ENCODE measurements at regions not wholly inside any gene's neighbourhood (a gene's known extent, or its start where the extent isn't known, plus 50 kb on each side); places are given as distances from the start of the nearest gene placed in this dataset.
"Not testable (repeated sequence)": the region's sequence is repeated elsewhere in the genome, so short reads cannot be mapped to it uniquely, and the experiment has no call there.

DNA sequence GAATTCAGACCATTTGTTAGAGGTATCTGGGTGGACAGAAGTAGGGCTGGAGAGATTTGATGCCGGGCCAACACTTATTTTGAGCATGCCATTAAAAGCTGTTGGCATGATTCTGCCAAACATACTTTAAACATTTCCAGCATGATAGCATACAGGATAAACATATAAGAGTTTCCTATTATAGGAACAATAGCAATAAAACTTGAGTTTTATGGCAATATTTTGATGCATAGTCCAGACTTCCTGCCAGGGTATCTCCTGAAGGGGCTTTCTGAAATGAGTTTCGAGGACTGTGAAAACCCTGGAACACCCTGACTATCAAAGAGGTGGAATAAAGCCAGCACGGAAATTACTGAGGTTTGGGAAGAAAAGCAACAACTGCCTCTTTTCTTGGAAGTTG, 1398.0 kb upstream of the NXPH2 start:
- no peak for DNase-seq

DNA sequence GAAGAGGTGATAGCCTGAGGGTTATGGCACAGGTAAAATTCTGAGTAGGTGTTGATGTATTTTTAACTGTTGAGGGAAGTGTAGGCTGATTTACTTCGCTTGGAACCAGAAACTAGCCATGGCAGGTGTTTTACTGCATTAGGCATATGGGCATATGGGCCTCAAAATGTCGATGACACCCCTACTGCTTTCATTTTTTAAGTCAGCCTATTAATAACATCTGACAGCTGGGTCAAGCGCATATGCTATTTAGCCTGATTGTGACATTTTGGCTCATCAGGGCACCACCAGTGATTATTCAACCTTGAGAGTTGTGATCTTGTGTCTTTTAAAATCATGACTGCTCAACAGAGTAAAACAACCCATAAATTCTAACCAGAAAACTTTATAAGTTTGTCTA, 1396.9 kb upstream of the NXPH2 start:
- no peak for DNase-seq

DNA sequence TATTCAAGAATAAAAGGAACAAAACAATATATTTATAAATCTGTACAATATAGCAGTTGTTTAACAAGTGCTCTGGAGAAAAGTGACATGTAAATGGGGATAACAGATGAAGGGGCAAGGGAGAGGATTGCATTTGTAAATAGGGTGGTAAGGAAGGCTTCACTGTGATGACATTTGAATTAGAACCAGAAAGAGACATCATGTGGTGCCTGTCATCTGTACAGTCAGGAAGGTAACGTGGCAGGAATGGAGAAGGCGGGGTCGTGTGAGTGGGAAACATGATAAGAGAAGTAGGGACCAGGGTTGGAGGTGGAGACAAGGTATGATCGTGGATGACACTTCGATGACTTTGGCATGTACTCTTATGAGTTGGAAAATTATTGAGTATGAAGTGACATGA, 1393.6 kb upstream of the NXPH2 start:
- no peak for DNase-seq

DNA sequence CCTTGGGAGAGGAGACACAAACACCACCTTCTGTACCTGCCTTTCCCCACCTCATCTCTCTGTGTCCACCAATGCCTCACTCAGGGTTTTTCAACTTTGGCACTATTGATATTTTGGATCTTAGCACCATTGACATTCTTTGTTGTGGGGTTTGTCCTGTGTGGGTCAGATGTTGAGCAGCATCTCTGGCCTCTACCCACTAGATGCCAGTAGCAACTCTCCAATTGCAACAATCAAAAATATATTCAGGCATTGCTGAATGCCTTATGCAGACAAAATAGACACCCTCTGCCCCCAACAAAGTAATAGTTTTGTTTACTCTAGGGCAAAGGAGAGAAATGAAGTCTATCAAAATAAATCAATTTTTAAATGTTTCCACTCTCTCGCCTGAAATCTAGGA, 1384.3 kb upstream of the NXPH2 start:
- no peak for DNase-seq

DNA sequence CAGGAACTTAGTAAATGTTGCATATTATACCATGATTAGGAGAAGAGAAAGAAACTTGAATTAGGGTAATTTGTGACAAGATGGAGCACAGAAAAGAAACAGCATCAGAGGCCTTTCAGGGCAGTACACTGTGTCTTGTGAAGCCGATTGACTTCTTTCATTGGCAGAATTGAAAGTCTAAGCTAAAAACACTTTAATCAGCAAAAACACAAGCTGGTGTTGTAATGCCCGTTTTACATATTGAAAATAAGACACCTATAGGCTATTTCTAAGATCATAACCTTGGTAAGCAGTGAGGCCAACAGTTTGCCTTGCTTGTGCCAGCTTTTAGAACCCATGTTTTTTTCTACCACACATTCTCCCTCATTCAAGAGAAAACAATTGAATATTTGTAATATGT, 1378.1 kb upstream of the NXPH2 start:
- no peak for DNase-seq

DNA sequence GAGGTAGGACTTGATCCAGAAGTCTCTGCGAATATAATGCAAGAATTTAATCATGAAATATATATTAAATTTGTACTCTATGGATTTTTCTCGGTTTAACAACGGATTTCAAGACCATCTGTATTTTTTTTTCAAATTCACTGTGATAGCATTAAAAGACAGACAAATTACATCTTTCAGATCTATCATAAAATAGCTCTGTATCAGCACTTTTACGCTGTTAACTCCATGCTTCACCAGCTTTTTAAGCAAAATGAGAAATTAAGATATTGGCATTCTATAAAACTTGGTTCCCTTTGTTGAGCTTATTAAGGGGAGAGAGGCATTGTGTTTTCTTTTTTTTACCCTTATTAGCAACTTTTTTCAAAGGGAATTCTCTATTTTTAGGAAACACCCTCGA, 1377.6 kb upstream of the NXPH2 start:
- no peak for DNase-seq

DNA sequence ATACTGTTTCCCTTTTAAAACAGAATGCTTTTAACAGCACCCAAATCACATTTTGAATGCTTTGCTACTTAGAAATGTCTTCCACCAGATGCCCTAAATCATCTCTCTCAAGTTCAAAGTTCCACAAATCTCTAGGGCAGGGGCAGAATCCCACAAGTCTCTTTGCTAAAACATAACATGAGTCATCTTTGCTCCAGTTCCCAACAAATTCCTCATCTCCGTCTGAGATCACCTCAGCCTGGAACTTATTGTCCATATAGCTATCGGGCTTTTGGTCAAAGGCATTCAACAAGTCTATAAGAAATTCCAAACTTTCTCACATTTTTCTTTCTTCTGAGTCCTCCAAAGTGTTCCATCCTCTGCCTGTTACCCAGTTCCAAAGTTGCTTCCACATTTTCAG, 1374.5 kb upstream of the NXPH2 start:
- DNase-seq = no peak

DNA sequence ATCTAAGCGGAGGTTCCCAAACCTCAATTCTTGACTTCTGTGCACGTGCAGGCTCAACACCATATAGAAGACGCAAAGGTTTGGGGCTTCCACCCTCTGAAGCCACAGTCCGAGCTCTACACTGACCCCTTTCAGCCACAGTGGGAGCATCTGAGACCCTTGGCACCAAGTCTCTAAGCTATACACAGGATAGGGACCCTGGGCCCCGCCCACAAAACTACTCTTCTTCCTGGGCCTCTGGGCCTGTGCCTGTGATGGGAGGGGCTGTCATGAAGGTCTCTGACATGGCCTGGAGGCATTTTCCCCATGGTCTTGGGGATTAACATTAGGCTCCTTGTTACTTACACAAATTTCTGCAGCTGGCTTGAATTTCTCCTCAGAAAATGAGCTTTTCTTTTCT, 1374.1 kb upstream of the NXPH2 start:
- DNase-seq = no peak

DNA sequence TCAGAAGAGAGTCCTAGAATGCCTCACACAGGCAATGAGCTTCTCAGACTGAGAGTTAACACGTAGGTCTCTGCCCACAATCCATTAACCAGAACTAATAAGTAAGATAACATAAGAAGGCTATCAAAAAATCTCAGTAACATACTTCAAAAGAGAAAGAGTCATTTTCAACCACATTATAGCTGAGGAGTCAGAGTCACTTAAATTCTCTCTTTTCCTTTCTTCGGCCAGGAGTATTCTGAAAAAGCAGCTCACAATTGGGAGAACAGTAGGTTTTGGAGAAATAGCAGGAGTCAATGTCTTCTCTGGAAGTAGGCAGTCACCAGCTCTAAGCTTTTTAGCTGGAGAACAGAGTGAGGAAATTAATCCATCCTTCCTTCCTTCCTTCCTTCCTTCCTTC, 1364.4 kb upstream of the NXPH2 start:
- DNase-seq = no peak

DNA sequence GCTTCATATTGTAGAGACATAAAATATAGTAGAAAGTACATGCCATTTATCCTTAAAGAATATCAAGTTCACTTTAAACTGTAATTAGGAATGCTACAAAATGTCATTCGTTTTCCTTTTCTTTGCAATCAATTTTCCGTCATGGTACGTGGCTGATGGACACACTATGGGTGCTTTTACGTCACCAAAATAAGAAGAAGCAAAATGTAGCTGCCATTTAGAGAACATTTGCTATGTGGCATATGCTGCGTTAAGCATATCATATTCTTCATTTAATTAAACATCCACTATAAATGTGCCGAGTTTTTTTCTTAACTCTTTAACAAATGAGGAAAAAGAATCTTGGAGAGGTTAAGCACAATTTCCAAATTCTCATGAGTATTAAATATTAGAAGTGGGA, 1358.5 kb upstream of the NXPH2 start:
- no peak for DNase-seq

DNA sequence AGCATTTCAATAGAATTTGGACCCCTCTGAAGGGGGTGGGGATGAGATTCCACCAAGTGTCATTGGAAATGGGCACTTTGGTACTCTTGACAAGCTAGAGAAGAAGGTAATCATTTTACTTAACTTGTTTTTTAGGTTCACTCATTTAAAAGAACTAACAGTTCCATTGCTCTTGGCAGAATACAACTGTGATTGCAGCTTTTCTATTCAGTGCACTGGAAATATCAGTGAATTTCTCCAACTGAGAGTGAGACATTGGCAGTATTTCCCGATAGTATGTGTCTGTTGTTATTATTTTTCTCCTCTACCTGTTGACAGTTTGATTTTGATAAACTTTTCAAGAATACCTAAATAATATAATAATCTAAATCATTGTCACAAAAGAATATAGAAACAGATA, 1356.7 kb upstream of the NXPH2 start:
- no peak for DNase-seq

DNA sequence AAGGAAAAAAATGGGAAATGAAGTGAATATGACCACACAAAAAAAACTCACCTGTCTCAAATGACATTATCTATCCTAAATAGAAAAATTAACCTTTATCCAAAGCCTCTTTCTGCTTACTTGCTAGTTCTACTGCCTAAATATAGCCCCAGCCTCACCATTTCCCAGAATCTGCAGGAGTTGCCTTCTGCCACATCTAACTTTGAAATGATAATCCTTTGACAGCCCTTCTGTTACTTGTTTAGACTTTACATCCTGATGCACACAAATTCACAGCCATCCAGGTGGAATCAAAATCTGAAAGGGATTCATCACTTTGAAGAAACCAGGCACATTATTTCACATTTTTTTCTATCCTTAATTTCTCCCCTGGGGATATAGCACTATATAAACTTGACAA, 1356.2 kb upstream of the NXPH2 start:
- peak; percentile 74 for DNase-seq

DNA sequence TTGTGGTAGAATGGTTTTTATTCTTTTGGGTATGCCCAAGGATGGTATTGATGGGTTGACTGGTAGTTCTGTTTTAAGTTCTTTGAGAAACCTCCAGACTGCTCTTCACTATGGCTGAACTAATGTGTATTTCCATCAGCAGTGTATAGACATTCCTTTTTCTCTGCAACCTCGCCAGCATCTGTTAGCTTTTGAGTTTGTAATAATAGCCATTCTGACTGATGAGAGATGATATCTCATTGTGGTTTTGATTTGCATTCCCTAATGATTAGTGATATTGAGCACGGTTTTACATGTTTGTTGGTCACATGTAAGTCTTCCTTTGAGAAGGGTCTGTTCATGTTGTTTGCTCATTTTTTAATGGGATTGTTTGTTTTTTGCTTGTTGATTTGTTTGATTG, 1348.7 kb upstream of the NXPH2 start:
- no peak for DNase-seq

DNA sequence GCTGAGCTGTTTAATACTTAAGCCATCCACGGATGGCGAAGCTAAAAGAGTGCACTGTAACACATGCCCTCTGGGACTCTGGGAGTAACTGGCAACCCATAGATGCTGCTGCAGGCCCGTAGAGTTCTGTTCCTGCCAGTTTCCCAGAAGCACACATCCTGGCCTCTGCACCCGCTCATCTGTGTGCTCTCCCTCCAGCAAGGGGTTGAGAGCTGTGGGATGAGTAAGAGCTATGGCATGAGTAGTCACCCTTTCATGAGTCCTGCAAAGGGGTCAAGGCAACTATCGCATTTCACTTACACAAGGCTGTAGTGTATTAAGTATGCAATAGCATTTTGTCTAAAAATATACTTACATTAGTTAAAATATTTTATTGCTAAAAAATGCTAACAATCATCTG, 1341.8 kb upstream of the NXPH2 start:
- DNase-seq = no peak

DNA sequence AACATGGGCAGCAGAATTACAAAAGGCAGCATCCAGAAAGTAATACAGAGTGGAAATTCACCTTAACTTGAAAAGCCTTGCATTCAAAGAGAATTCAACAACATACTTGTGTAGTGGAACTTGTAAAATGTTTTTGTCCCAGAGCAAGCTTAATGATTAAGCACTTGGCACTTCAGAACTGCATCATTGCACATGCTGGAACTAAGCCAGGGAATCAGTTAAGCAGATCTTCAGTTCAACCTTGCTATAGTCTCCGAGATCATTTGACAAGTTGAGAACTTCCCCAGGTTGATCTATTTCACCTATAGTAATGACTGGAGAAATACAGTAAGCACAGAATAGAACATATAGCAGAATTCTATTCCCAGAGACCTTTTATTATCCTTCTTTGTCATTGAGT, 1337.2 kb upstream of the NXPH2 start:
- DNase-seq = peak; percentile 72

DNA sequence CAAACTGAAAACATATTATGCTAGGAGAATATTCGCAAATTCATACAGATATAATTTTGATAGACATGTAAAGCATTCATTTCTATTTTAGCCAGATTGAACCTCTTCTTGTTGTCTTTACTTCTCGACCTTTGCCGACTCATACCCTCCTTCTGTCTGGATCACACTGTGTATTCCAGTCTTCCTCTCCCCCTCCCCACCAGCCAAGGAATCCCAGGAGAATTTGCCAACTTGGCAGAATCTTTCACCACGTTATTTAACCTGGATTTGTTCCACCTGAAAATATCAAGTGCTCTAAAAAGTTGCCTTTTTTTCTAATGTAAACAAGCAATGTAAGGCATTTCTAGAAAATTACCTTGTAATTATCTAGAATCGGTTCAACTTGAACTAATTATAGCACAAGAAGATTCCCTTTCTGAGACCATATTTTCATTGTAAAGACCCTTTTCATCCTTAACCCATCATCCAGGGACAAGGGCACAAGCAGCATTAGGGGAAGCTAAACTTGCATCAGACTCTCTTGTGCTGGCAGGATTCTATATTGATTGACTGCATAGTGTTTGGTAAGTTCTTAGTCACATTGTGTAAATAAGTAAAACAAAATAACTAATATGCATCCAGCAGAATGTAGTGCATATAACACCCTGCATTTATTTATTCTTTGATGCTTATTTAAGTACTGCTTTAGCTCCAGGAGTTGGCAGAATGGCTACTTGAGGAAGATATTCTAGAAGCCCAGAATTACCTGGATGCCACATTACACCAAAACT, 1328.7 kb upstream of the NXPH2 start:
- DNase-seq = no peak

DNA sequence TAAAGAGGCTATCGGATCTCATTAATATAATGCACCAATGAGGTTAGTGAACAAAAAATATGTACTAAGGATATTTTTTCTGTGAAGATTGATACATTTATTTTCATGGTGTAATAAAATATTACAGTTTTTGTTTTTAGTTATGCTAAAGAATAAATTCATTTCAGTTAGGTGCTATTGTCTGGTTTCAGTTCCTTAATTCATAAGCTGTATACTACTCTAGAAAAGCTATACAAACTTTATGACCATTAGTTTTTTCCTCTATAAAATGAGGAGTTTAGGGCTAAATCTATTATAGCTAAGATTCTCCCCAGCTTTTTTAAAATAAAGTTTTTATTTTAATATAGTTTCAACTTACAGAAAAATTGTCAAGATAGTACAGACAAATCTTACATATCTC, 1311.7 kb upstream of the NXPH2 start:
- DNase-seq = no peak

DNA sequence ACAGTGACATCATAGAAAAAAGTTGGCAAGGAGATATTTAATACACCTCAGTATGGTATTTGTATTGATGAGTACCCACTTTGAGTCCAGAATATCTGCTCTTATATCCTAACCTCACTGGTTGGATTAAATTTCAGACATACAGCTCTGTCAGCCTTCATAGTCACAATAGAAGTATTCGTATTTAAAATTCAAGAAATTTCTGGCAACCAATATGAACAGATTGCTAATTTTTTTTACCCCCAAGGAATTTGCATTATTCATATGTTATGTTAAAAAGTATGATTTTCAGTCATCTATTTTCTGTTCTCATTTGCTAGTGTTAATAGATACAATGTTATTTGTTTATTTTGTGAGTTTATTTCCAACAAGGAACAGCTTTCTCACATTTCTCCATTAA, 1306.8 kb upstream of the NXPH2 start:
- DNase-seq = no peak

DNA sequence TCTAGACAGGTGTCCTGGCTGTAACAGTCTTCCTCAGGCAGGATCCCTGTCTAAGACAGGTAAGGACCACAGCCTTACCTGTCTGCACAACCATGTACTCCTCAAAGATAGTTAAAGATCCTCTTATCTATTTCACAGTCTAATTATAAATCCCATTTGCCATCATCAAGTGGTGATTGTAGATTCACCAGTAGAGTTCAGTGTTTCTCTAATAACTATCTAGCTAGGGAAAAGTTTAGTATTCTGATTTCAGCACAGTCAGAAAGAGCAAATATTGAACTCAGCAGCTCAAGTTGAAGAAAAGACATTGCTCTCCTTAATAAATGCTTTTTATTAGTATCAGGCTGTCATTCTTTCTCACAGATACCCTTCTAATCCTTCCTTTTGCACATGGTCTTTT, 1305.5 kb upstream of the NXPH2 start:
- peak; percentile 8 for DNase-seq

DNA sequence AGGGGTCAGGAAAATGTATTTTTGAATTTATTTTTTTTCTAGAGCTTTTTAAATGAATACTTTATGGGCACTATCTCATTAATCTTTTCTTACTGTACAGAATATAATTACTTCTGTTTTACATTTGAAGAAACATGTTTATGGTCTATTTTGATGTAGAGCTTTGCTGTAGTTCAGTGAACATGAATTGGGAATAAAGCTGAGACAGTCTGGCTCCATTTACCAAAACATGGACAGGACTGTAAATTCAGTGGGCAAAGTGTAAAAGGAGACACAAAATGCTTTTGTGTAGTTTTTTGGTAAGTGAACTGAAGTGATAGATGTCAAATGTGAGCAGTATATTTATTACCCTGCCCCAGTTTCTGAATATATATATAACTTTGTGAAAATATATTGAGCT, 1298.8 kb upstream of the NXPH2 start:
- DNase-seq = no peak

DNA sequence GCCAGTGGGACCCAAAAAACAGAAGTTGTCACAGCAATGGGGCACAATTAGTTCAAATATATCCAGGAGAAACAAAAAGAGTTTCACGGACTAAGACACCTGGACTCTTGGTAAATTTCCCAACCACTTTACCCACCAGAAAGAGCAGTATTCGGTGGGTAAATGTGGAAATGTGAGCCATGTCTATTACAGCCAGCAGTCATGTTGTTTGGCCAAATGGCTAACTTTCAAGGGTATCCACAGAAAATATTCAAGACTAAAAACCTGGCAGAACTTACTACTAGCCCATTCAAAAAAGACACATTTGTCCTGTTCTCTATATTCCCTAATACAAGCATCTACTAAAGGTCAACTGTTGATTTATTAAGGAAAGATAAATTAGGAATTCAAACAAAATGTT, 1296.0 kb upstream of the NXPH2 start:
- DNase-seq = no peak

DNA sequence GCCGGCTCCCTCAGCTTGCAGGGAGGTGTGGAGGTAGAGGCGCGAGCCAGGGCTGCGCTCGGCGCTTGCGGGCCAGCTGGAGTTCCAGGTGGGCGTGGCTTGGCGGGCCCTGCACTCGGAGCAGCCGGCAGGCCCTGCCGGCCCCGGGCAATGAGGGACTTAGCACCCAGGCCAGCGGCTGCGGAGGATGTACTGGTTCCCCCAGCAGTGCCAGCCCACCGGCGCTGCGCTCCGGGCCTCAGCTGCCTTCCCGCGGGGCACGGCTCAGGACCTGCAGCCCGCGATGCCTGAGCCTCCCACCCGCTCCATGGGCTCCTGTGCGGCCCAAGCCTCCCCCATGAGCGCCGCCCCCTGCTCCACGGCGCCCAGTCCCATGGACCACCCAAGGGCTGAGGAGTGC, 1293.6 kb upstream of the NXPH2 start:
- DNase-seq = not testable (repeated sequence)

DNA sequence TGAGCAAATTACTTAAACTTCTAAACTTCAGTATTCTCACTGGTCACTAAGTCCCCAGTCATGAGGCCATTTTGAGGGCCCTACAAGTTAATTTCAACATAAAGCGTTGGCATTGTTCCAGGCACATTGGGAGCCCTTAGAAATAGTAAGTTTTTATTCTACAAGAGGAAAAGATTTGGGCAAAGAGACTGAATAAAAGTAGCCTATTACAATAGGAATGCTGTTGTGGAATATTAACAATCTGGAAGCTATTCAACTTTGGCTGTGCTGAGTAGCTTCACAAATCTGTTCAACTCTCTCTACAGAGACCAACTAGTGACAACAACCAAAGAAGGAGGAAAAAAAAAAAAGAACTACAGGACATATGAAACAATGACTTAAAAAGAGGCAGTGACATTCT, 1287.5 kb upstream of the NXPH2 start:
- no peak for DNase-seq

DNA sequence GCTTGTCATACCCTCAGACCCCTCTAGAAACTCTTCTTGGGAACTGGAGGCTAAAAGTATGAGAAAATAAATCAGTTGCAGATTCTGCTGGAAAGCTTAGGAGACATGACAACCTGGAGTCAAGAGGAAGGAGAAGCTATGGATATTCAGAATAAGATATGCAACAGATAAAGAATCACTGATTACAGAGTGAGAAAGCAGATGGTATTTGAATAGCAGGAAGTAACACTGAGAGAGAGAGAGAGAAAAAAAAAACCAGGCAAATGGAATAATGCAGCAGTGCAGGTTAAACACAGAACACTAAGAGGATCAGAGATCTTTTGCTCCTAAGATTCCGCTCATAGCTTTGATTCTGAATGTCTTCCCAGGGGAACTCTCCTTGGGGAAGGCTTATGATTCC, 1284.1 kb upstream of the NXPH2 start:
- DNase-seq = peak; percentile 13

DNA sequence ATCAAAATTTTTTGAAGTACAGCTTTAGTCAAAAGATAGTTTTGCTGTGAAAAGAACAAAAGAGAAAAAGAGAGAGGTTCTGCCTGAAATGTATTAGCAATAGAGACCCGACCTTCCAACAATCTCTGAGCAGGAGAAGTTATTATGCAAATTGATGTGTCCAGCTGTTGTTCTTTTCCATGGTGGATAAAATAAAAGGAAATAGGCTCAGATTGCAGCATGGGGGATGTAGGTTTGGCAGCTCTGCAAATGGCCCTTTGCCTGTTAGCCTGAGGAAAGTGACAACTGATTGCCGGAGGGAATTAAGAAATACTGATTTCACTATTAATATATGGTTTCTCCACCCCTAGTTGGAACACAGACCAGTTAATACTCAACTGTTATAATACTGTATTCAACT, 1283.2 kb upstream of the NXPH2 start:
- DNase-seq = peak; percentile 2

DNA sequence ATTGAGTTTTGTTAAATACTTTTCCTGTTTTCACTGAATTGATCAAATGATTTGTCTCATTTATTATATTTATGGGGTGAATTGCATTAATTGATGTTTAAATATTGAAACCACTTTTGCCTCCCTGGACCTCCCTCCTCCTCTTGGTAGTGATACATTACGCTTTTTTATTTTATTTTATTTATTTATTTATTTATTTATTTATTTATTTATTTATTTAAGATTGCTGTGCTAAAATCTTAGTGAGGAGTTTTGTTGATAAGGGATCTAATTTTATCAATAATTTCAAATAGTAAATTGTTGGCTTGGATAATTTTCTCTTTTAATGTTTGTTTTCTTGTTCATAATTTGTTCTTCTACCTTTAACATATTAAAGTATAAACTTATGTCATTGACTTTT, 1281.0 kb upstream of the NXPH2 start:
- no peak for DNase-seq

Data from NCI-H82 (cell line).